Pons (tissue), 1 donor: ENCODE measurements at regions not wholly inside any gene's neighbourhood (a gene's known extent, or its start where the extent isn't known, plus 50 kb on each side); places are given as distances from the start of the nearest gene placed in this dataset.
A peak's percentile ranks its signal among the peaks of the same experiment; 100 is the strongest.
"Not testable (repeated sequence)": the region's sequence is repeated elsewhere in the genome, so short reads cannot be mapped to it uniquely, and the experiment has no call there.

Source experiments
- DNase-seq: peaks from one replicate; pipeline ENCODE4 v3.0.0-alpha.2; 2016; ENCODE audit warnings: low spot score

DNA sequence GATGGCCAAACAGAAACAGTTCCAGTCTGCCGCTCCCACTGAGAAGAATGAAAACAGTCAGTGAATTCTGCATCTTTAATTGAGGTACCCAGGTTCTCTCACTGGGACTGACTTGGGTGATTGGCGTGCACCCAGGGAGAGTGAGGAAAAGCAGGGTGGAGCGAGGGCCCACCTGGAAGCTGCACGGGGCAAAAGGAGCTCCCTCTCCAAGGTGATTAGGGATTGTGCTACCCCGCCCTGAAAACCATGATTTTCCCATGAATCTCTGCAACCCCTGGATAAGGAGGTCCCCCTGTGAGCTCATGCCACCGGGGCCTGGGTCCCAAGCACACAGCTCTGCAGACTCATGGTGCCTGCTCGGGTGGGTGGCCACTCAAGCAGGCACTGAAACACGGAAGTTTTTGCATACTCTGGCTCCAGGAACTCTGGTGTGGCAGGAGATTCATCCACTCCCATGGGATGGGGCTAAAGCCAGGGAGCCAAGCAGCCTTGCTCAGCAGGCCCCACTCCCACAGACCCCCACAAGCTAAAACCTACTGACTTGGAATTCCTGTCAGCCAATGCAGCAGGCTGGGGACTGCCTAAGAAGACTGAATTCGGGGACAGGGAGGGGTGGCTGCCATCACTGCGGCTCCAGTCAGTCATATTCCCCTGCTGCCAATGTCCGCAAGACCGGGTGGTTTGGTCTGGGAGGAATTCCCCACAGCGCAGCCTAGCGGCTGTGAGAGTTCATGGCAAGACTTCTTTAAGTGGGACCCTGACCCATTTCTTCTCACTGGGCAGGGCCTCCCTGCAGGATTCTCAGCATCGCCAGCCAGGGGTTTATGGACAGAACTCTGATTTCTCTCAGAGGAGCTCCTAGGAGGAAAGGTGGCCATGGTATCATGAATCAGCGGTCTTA, 652.2 kb upstream of the RGMB start:
- DNase-seq = no peak

DNA sequence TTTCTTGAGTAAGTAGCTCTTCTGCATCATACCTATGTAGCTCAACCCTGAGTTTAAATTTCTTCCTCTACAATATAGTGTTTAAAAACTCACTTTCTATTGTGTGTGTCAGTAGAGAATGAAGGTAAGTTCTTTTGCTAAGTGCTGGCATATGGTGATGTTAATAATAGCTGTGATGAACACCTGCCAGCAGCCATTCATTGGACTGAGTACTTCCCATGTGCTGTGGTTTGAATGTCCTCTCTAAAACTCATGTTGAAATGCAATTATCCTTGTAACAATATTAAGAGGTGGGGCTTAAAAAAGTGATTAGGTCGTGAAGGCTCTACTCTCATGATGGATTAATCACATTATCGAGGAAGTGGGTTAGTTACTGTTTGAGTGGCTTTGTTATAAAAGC, 645.2 kb upstream of the RGMB start:
- no peak for DNase-seq

DNA sequence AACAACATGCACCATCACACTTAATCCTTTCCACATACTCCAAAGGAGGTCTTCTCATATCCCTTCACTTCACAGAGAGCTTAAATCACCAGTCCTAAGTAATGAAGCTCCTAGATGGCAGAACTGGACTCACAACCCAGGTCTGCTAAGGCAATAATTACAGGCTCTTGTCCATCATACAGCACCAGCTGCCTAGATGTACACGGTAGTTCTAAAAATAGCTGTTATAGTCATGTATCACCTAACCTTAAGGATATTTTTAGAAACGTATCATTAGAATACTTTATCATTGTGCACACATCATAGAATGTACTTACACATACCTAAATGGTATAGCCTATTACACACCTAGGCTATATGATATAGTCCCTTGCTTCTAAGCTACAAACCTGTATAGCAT, 644.6 kb upstream of the RGMB start:
- no peak for DNase-seq

DNA sequence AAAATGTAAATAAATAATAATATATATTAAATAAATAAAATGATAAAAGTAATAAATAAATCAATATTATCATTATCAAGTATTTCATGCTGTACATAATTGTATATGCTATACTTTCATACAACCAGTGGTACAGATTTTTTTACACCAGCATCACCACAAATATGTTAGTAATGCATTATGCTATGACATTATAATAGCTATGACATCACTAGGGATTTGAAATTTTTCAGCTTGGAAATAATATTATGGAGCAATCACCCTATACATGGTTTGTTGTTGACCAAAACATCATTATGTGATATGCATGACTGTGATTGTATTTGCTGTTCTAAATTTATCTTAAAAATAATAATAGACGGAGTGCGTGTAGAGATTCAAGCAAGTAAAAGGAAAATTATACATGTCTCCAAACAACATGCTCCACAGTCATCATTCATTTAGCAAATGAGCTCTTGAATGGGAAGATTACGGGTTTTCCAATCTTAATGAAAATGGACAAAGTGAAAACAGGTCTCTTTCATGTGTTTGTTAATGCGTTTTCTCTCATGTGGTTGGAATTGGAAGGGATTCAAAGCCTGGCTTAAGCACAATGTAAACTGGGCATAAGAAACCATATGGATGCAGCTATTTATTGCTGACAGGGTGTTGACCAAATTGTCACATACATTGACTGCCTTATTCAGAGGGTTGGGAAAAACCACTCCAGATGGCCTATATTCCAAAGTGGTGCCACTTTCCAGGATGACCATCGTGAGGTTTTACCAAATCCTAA, 643.0 kb upstream of the RGMB start:
- DNase-seq = no peak

DNA sequence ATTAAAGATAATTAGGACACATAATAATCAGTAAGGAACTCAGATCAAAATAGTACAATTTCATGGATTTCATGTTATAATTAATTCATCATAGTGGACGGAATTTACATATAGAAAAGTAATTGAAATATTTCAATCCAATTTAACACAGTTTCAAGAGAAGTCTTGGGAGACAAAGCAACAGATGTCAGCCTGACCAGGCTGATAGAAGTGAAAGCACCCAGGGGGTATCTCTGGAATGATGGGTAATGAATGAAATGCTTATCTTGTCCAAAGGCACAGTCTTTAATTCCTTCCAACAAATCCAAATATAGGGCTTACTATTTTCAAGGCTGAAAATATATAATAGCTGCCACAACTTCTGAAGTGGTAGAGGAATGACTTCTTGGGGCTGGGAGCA, 629.3 kb upstream of the RGMB start:
- DNase-seq = no peak

DNA sequence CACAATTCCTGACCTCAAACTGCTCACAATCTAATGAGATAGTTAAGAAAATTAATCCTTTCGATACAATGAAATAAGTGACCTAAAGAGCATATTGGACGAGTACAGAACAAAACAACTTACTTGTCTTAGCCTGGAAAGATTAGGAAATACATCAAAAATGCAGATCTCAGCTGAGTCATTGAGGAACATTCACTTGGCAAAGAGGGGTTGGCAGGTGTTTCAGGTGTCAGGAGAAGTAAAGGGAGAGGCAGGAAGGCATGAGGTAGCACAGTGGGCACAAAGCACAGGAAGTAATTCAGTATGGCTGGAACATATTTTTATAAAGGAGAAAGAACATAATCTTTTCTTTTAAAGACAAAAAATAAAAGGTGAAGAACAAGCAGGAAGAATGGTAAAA, 628.8 kb upstream of the RGMB start:
- DNase-seq = peak; percentile 17

DNA sequence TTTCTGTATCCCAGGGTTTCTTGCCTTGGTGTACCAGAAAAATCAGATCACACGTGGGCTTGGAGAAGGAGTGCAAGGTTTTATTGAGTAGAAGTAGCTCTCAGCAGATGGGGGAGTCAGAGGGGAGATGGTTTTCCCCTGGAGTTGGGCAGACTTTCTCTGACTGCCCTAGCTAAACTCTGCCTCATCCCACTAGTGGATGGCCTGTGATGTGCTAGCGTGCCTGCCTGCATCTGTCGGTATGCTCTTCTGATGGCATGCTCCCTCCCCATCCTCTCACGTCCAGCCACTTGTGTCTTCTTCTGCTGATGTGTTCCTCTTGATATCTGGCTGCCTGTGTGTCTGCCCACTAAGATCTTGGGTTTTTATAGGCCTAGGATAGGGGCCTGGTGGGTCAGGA, 616.1 kb upstream of the RGMB start:
- no peak for DNase-seq

DNA sequence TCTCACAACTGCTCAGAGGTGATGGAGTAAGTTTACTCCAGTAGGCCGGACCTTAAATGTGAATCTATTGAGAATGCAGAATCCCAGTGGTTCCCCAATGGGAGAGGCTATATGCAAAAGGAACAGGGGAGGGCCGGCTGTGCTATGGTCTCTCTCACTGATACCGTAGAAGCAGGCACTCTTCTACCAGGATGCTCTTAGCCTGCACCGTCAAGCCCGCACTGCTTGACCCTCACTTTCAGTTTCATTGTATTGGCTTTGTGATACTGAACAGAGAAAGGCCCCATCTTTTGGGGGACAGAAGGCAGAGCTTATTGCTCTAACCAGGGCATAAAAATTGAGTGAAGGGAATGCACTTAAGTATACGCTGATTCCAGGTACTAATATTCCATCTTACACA, 615.0 kb upstream of the RGMB start:
- no peak for DNase-seq

DNA sequence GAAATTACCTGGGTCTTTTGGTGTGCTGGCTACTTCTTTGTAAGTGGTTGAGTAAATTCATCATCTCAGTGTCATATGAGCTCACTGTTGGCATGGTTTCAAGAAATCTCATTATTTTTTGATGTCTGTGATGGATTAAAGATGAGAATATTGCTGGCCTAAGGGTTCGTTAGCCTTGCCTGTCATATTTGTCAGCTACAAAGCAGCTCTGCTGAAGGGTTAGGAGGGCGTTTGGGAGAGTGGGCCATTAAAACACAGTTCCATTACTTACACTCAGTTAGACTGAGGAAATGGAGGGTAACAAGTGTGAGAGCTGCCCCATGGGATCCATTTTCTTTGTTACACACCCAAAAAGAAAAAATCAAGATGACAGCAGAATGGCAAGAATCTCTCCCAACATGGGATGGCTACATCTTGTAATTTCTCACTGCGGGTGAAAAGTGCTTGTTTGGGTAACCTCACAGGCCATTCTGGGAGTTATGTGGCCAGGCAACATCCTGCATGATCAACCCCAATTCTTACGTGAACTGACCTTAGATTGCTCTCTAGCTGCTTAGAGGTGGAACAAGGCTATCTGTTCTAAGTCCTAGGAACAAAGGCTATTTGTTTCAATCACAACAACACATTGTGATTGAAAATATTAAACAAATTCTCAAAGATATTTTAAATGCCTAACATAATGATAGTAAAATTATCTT, 609.5 kb upstream of the RGMB start:
- DNase-seq = no peak

DNA sequence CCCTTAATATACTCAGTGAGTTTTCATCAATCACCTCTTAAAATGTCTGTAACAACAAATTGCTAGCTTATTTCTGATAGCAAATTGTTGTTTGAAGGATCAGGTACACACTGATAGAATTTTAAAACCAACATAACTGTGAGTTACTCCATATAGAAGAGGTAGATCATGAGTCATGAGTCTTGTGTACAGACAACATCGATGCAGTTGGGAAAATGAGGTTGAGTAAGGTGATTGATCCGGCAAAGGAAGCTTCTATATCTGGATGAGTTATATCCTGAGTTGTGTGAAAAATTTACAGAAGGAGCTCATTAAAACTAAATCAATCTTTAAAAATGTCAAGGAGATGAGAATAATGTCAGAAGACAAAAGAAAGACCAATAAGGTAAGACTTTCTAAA, 604.6 kb upstream of the RGMB start:
- no peak for DNase-seq

DNA sequence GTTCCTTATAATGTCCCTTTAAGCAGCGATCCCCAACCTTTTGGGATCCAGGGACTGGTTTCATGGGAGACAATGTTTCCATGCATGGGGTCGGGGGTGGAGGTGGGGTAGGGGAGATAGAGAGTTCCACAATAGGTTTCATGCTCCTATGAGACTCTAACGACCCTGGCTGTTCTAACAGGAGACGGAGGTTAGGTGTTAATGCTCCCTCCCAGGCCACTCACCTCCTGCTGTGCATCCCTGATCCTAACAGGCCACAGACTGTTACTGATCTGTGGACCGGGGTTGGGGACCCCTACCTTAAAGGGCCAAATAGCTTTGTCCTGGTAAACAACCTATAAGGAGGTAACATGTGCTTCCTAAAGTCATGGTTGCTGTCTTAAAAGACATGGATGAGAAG, 602.5 kb upstream of the RGMB start:
- no peak for DNase-seq

DNA sequence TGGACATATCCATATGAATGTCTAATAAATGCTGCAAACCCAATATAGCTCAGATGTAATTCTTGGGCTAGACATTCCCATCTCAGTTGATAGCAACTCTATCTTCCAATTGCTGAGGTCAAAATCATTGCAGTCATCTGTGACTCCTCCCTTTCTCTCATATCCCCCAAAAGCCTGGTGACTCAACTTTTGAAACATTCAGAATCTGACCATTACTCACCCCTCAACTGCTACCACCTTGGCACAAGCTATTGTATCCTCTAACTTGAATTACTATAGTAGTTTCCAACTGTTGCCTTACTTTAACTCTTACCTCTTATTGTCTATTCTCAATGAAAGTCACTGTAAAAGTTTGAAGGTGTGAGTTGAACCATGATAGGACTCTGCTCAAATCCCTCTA, 600.1 kb upstream of the RGMB start:
- DNase-seq = no peak

DNA sequence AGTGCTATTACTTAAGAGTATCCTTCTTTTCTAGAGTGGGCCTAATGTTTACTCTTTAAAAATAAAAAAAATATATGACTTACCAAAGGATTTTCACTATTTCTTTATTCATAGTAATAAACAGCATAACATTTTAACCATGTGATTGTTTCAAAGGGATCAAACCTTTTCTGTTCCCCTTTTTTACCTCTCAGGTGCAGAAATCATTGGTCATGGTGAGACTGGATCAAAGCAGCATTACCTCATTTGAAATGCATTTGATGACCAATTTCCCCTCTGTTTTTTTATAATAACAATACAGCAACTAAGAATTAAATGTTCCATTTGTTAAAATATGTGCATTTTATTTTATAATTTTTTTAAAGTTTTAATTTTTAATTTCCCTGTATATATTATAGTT, 598.0 kb upstream of the RGMB start:
- no peak for DNase-seq

DNA sequence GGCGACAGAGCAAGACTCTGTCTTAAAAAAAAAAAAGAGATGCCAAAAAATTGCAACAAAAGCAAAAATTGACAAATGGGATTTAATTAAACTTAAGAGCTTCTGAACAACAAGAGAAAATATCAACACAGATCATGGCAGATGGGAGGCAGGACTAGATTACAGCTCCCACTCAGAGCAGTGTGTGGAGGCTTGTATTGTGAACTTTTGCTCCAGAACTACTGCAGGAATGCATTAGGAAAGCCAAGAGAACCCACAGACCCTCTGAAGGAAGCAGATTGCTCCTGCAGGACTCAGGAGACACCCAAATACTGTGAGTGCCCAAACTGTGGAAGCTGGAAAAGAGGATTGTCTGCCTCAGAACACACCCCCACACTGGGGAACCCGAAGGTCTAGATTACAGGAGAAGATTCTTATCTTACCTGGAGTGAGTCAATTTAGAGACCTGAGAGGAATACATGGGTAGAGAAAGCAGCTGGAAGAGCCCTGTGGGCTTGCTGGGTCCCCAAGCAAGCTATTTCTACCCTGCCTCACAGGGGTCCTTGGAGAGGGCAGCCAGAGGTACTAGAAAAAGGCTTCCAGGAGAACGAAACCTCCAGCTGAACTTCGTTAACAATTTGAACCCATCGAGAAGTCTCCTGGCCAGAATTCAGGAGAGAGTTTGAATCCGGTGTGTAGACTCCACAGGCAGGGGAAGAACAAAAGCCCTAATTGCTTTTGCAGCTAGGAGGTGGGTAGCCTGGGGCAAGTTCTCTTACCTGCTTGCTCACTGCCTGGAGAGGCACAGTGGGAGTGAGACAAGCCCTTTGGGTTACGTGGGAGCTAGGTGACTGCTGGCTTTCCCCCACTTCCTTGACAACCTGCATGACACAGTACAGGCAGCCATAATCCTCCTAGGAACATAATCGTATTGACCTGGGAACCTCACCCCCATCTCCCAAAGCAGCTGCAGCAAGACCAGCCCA, 593.4 kb upstream of the RGMB start:
- no peak for DNase-seq

DNA sequence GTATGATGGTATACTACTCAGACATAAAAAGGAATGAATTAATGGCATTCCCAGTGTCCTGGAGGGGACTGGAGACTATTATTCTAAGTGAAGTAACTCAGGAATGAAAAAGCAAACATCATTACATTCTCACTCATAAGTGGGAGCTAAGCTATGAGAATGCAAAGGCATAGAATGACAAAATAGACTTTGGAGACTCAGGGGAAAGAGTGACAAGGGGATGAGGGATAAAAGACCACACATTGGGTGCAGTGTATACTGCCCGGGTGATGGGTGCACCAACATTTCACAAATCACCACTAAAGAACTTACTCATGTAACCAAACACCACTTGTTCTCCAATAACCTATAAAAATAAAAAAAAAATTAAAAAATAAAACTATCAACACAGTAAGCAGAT, 587.3 kb upstream of the RGMB start:
- DNase-seq = no peak

DNA sequence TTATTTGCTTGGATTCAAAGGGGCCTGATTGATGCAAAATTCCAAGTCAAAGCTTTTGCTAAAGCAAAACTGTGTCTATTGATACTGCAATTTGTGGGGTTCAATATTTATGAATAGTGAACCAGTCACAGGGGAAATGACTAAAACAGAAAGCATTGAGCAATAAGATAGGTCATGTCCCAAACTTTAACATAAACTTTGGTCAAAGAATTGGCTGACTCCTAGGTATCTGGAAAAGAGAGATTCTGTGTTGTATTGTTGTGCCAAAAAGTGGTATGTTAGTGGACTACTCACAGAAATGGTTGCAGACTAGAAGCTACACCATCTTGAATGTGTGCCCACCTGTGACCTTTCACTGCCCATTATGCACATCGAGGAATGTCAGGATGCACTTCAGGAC, 585.5 kb upstream of the RGMB start:
- DNase-seq = no peak

DNA sequence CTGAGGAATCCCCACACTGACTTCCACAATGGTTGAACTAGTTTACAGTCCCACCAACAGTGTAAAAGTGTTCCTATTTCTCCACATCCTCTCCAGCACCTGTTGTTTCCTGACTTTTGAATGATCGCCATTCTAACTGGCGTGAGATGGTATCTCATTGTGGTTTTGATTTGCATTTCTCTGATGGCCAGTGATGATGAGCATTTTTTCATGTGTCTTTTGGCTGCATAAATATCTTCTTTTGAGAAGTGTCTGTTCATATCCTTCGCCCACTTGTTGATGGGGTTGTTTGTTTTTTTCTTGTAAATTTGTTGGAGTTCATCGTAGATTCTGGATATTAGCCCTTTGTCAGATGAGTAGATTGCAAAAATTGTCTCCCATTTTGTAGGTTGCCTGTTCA, 583.1 kb upstream of the RGMB start:
- DNase-seq = not testable (repeated sequence)

DNA sequence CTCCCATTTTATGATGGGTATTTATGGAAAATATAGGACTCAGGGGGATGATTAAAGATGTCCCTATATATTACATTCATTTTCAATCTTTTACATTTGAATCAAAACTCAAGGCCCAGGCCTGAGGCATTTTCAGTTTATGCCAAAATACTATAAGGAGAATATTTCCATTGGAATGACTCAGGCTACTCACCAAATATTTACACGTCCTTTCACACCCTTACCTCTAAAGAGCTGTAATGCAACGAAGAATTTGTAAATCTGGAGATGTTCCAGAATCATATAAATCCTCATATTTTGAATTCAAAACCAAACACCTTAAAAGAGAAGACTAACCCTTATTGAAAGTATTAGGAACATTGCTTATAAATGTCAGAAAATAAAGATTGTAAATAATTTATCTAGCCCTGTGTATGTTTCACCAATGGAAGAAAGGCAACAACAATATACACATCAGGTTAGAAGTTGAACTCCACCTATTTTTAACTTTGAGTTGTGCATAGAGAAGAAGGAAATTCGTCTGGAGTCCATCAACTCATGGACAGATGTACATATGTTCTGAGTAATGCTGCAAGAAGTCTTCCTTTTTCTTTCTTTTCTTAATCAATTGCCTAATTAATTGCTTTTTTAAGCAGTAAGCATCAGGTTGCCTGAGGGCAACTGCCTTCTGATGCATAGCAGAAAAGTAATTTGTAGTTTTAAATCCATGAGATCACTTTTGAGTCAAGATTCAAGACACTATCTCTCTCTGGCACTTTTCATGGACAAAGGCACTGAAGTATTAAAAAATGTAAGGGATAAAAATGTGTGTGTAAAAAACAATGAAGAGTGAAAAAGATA, 579.3 kb upstream of the RGMB start:
- no peak for DNase-seq

DNA sequence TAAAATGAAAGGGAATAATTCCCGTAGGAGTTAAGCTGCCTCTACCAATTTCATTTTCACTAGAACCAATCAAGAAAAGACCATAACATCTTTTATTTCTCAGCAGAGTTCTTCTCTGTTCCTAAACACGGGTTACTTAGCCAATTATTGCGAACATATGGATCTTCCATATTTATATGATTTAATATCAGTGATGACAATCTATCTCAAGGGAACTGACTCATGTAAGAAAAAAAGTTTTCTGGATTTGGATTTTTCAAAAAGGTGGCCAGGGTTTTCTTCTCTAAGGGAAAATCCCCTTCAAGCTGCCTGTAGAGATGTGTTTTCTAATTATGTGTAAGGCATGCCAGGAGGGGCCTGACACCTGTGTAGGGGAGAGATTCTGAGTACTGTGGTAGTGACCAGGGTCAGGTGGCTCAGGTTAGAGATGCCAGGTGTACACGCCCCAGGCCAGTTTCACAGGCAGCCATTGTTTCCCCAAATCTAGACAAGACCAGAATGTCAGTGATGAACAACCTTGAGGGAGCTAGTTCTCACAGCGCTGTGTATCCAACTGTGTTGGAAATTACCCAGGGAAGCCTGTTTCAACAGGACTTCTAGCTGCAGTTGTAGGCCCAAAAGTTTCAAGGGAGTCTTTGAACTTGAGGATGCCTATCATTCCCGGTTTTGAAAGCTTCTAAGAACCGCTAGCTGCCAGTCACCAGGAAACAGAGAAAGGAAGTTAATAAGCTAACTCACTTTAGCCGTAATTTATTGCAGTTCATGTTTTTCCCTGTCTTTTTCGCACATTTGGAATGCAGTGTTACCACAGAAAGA, 572.5 kb upstream of the RGMB start:
- no peak for DNase-seq

DNA sequence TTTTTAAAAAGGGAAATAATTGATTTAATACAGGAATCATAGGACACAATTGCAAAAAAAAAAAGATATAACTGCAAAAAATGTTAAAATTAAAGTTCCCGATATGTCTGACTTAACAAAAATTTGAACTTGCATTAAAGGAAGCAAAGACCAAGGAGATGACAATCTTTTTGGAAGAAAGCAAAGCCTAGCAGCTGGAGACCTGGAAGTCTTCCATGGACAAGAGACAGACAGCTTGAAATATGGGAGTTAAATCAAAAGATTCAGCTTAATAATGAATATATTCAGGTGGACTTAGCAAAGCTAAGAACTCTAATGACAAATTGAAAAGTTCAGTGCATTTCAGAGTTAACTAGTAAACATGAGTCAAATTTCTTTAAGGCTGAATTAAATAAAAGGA, 568.7 kb upstream of the RGMB start:
- no peak for DNase-seq
